Karpas-422 (cell line): ENCODE measurements at regions not wholly inside any gene's neighbourhood (a gene's known extent, or its start where the extent isn't known, plus 50 kb on each side); places are given as distances from the start of the nearest gene placed in this dataset.

Source experiments
- DNase-seq: peaks from one replicate; pipeline ENCODE4 v3.0.0-alpha.2; 2015
- H2AFZ ChIP-seq: fragments of 200-600 bp; sonication (generic); 2 replicates; pipeline ENCODE4 v1.6.1; 2014; ENCODE audit warnings: antibody characterized with exemption, low read length, mixed read lengths
- H3K27ac ChIP-seq: fragments of 200-600 bp; sonication (generic); 2 replicates; pipeline ENCODE4 v1.5.1; 2014; ENCODE audit warnings: mild to moderate bottlenecking, low read length, moderate library complexity
- H3K27me3 ChIP-seq: fragments of 200-600 bp; sonication (generic); 2 replicates; pipeline ENCODE4 v1.6.1; 2014; ENCODE audit warnings: low read length, mixed read lengths
- H3K36me3 ChIP-seq: fragments of 200-600 bp; sonication (generic); 2 replicates; pipeline ENCODE4 v1.6.1; 2014; ENCODE audit warnings: low read length, mixed read lengths; ENCODE audit not compliant: insufficient read depth
- H3K4me1 ChIP-seq: fragments of 200-600 bp; sonication (generic); 2 replicates; pipeline ENCODE4 v1.6.1; 2014; ENCODE audit warnings: mild to moderate bottlenecking, low read length, mixed read lengths
- H3K4me2 ChIP-seq: fragments of 200-600 bp; sonication (generic); 2 replicates; pipeline ENCODE4 v1.6.1; 2014; ENCODE audit warnings: low read length, low read depth, mild to moderate bottlenecking; ENCODE audit not compliant: poor library complexity, severe bottlenecking
- H3K4me3 ChIP-seq: fragments of 200-600 bp; sonication (generic); 2 replicates; pipeline ENCODE4 v1.5.1; 2014; ENCODE audit warnings: mild to moderate bottlenecking, antibody characterized with exemption, low read length, mixed read lengths
- H3K79me2 ChIP-seq: fragments of 200-600 bp; sonication (generic); 2 replicates; pipeline ENCODE4 v1.6.1; 2014; ENCODE audit warnings: mild to moderate bottlenecking, low read length, mixed read lengths
- H3K9ac ChIP-seq: fragments of 200-600 bp; sonication (generic); 2 replicates; pipeline ENCODE4 v1.6.0; 2014; ENCODE audit warnings: low read length
- H3K9me2 ChIP-seq: fragments of 200-600 bp; sonication (generic), shearing (Covaris generic); replicated peaks from 2 replicates; pipeline ENCODE4 v1.6.0; 2014; ENCODE audit warnings: mild to moderate bottlenecking, low read length, moderate library complexity; ENCODE audit not compliant: insufficient read depth
- H3K9me3 ChIP-seq: fragments of 300-700, 200-600 bp; sonication (generic); 2 replicates; pipeline ENCODE4 v1.6.1; 2014; ENCODE audit warnings: low read length, mixed read lengths
- H4K20me1 ChIP-seq: fragments of 200-600 bp; sonication (generic); 2 replicates; pipeline ENCODE4 v1.6.1; 2014; ENCODE audit warnings: mild to moderate bottlenecking, antibody characterized with exemption, low read length, low read depth; ENCODE audit not compliant: insufficient read depth

GRCh38 chr12:90004319-90005074 is 295.9 kb upstream of the ATP2B1 start:
- H3K4me1 ChIP-seq, result peaks cover 8% of the 10 kb centered on the region
- H3K36me3 ChIP-seq, result no peaks in the 10 kb centered on the region
- no peak overlapping the region for H3K4me3 ChIP-seq
- H3K27me3 ChIP-seq, result no peaks in the 10 kb centered on the region
- H3K27ac ChIP-seq, result no peak overlapping the region
- H4K20me1 ChIP-seq, result no peaks in the 10 kb centered on the region
- no peak overlapping the region for H2AFZ ChIP-seq
- H3K9ac ChIP-seq, result no peak overlapping the region
- no peak overlapping the region for H3K4me2 ChIP-seq
- no peaks in the 10 kb centered on the region for H3K9me3 ChIP-seq
- no peaks in the 10 kb centered on the region for H3K79me2 ChIP-seq
- no peaks in the 10 kb centered on the region for H3K9me2 ChIP-seq
- no peak for DNase-seq

GRCh38 chr12:90003688-90004087 is 295.1 kb upstream of the ATP2B1 start:
- DNase-seq, result no peak
- Histone ChIP-seq H3K27me3 (no peaks in the 10 kb centered on the region), H4K20me1 (no peaks in the 10 kb centered on the region), H3K9ac (no peak overlapping the region), H3K9me3 (no peaks in the 10 kb centered on the region), H3K4me3 (no peak overlapping the region), H3K36me3 (no peaks in the 10 kb centered on the region), H3K9me2 (no peaks in the 10 kb centered on the region), H3K79me2 (no peaks in the 10 kb centered on the region), H3K4me1 (peaks cover 8% of the 10 kb centered on the region), H2AFZ (no peak overlapping the region), H3K27ac (no peak overlapping the region), H3K4me2 (no peak overlapping the region)

GRCh38 chr12:90000721-90001120 is 292.1 kb upstream of the ATP2B1 start:
- Histone ChIP-seq H3K27me3 (no peaks in the 10 kb centered on the region), H3K36me3 (no peaks in the 10 kb centered on the region), H3K9me3 (no peaks in the 10 kb centered on the region), H4K20me1 (no peaks in the 10 kb centered on the region), H3K4me2 (no peak overlapping the region), H3K27ac (no peak overlapping the region), H3K79me2 (no peaks in the 10 kb centered on the region), H3K9ac (no peak overlapping the region), H3K9me2 (no peaks in the 10 kb centered on the region), H2AFZ (no peak overlapping the region), H3K4me3 (no peak overlapping the region), H3K4me1 (peaks cover 8% of the 10 kb centered on the region)
- no peak for DNase-seq

- no peak overlapping the region for H3K27ac ChIP-seq
- no peak overlapping the region for H2AFZ ChIP-seq
- no peak overlapping the region for H3K4me2 ChIP-seq
- no peak overlapping the region for H3K9ac ChIP-seq
- H3K4me1 ChIP-seq, result peaks cover 8% of the 10 kb centered on the region
- no peak overlapping the region for H3K4me3 ChIP-seq
- H3K9me3 ChIP-seq, result no peaks in the 10 kb centered on the region
- no peaks in the 10 kb centered on the region for H3K36me3 ChIP-seq
- H3K9me2 ChIP-seq, result no peaks in the 10 kb centered on the region
- DNase-seq, result no peak
- no peaks in the 10 kb centered on the region for H4K20me1 ChIP-seq
- H3K79me2 ChIP-seq, result no peaks in the 10 kb centered on the region
- no peaks in the 10 kb centered on the region for H3K27me3 ChIP-seq
These were observed 291.3 kb upstream of the ATP2B1 start for GRCh38 chr12:89999699-90000505.

GRCh38 chr12:89995870-89996269 is 287.2 kb upstream of the ATP2B1 start:
- no peaks in the 10 kb centered on the region for H3K9me3 ChIP-seq
- no peak overlapping the region for H3K4me3 ChIP-seq
- peaks cover 11% of the 10 kb centered on the region for H3K4me1 ChIP-seq
- H3K27me3 ChIP-seq, result no peaks in the 10 kb centered on the region
- H3K4me2 ChIP-seq, result no peak overlapping the region
- no peaks in the 10 kb centered on the region for H3K9me2 ChIP-seq
- H3K79me2 ChIP-seq, result no peaks in the 10 kb centered on the region
- H2AFZ ChIP-seq, result no peak overlapping the region
- DNase-seq, result no peak
- H4K20me1 ChIP-seq, result no peaks in the 10 kb centered on the region
- no peak overlapping the region for H3K9ac ChIP-seq
- H3K36me3 ChIP-seq, result no peaks in the 10 kb centered on the region
- no peak overlapping the region for H3K27ac ChIP-seq

- Histone ChIP-seq H3K9me2 (no peaks in the 10 kb centered on the region), H2AFZ (no peak overlapping the region), H3K27ac (no peak overlapping the region), H3K4me3 (no peak overlapping the region), H3K9ac (no peak overlapping the region), H3K27me3 (no peaks in the 10 kb centered on the region), H3K4me2 (no peak overlapping the region), H3K4me1 (peaks cover 11% of the 10 kb centered on the region), H4K20me1 (no peaks in the 10 kb centered on the region), H3K79me2 (no peaks in the 10 kb centered on the region), H3K36me3 (no peaks in the 10 kb centered on the region), H3K9me3 (no peaks in the 10 kb centered on the region)
- DNase-seq, result no peak
These were observed 286.3 kb upstream of the ATP2B1 start for GRCh38 chr12:89994911-89995310.

- Histone ChIP-seq H2AFZ (no peak overlapping the region), H3K4me1 (peaks cover 11% of the 10 kb centered on the region), H3K27ac (no peak overlapping the region), H3K9ac (no peak overlapping the region), H3K4me2 (no peak overlapping the region), H3K79me2 (no peaks in the 10 kb centered on the region), H3K9me2 (no peaks in the 10 kb centered on the region), H3K9me3 (no peaks in the 10 kb centered on the region), H4K20me1 (no peaks in the 10 kb centered on the region), H3K36me3 (no peaks in the 10 kb centered on the region), H3K4me3 (no peak overlapping the region), H3K27me3 (no peaks in the 10 kb centered on the region)
- DNase-seq, result no peak
These were observed 285.0 kb upstream of the ATP2B1 start for GRCh38 chr12:89993632-89994031.

- peaks cover 11% of the 10 kb centered on the region for H3K4me1 ChIP-seq
- no peaks in the 10 kb centered on the region for H3K27me3 ChIP-seq
- no peak overlapping the region for H3K27ac ChIP-seq
- no peaks in the 10 kb centered on the region for H3K9me2 ChIP-seq
- H3K36me3 ChIP-seq, result no peaks in the 10 kb centered on the region
- H3K4me3 ChIP-seq, result no peak overlapping the region
- no peaks in the 10 kb centered on the region for H3K79me2 ChIP-seq
- no peak for DNase-seq
- H3K9me3 ChIP-seq, result no peaks in the 10 kb centered on the region
- H2AFZ ChIP-seq, result no peak overlapping the region
- H3K4me2 ChIP-seq, result no peak overlapping the region
- H3K9ac ChIP-seq, result no peak overlapping the region
- H4K20me1 ChIP-seq, result no peaks in the 10 kb centered on the region
These were observed 284.2 kb upstream of the ATP2B1 start for GRCh38 chr12:89992668-89993451.
